Ramos (cell line): ENCODE measurements at regions not wholly inside any gene's neighbourhood (a gene's known extent, or its start where the extent isn't known, plus 50 kb on each side); places are given as distances from the start of the nearest gene placed in this dataset.

Experiments
- in situ Hi-C: fragments of 300-500 bp; cut with MboI; formaldehyde crosslinking; loops from one replicate; pipeline ENCODE4 v1.14.3; 2022; ENCODE audit warnings: low sequenced_read_pairs; ENCODE audit not compliant: unreplicated experiment

DNA sequence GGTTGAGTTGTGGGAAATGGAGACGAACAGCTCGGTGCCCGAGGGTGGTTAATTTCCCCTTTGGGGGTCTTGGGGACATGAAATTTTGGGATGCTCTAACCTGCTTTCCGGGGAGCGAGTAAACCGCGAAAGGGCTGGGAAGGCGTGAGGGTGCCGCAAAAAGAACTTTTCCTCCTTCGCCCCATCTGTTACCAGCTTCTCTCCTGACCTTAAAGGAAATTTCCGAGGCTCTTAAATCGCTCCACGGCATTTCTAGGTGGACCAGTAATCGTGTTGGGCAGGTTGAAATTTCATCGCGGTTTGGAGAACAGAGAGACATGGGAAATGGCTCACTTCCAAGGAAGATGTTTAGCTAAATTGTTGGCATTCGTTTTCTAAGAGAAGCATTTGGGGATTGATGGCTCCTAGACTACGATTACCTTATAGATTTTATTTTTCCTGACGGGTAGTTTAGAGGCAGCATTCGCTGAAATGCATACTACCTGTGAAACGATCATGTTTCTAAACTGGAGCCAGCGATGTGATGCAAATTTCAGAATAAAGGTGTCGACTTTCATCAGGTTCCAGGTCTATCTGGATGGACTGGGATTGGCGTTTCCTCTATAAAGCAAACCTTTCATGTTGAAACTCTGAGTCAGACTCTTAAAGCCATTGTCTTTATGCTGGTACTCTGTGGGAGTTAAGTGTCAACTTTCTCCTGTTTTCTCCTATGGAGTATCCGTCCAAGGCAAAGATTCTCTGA is 414.5 kb downstream of the PCNX1 start:
- in situ Hi-C loops, result loop anchor here (10.0 kb wide), 1 partner anchor 403 kb away; no protein-coding TSS in a partner anchor

DNA sequence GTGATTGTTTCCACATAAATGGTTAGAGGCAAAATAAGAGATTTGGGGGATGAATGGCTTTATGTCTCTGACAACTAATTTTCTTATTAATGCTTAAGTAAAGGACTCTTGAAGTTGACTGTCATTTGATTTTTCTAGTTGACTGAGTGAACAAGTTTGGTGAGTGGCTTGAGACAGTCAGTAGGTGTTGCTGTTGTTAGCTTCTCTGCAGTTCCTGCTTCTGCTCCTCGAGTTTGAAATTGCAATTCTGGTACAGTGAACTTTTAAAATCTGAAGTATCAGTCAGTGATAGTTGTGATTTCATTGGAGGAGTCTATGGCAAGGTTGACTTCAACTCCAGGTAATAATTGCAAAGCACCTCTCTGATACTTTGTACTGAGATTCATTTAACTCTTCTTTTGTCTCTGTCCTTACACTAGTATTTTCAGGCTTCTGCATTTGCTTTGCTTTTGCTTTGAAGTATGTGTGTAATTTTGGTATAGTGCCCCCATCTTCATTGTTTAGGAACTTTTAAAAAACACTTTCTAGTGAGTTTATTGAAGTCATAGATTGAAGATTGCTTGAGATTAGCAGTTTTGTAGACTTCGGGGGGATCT is 415.5 kb downstream of the PCNX1 start:
- in situ Hi-C loops, result loop anchor here (10.0 kb wide), 1 partner anchor 402 kb away; no protein-coding TSS in a partner anchor

- in situ Hi-C loops, result loop anchor here (10.0 kb wide), 1 partner anchor 400 kb away; no protein-coding TSS in a partner anchor
These were observed 417.6 kb downstream of the PCNX1 start for GRCh38 chr14:71324767-71325272.

GRCh38 chr14:71327691-71328090 is 420.4 kb downstream of the PCNX1 start:
- in situ Hi-C loops, result loop anchor here (10.0 kb wide), 1 partner anchor 397 kb away; no protein-coding TSS in a partner anchor

DNA sequence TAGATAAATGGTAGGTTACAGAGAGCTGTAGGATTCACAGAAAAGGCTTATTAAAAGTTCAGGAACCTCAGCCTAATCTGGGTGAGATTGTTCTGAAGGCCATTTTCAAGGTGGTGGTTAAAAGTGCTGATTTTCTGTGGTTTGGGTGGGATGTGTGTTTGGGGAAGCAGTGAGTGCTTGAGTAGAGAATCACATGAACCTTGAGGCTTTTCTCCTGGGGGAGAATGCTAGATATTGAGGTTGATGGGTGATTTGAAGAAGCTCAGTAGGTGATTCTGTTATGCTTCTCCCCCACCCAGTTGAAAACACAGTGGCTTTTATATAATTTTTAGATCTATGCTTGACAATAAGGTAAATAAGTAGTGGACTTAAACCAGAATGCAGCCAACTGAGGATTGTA is 420.9 kb downstream of the PCNX1 start:
- in situ Hi-C loops, result loop anchor here (10.0 kb wide), 1 partner anchor 397 kb away; no protein-coding TSS in a partner anchor

DNA sequence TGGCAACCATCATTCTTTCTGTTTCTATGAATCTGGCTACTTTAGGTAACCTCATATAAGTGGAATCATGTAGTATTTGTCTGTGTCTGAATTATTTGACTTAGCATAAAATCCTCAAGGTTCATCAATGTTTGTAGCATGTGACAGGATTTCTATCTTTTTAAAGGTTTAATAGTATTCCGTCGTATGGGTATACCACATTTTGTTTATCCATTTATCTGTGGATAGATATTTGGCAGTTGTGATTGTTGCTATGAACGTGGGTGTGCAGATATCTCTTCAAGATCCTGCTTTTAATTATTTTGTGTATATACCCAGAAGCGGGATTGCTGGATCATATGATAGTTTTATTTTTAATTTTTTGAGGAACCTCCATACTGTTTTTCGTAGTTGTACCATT is 421.7 kb downstream of the PCNX1 start:
- in situ Hi-C loops, result loop anchor here (10.0 kb wide), 1 partner anchor 396 kb away; no protein-coding TSS in a partner anchor

GRCh38 chr14:71331403-71331802 is 424.1 kb downstream of the PCNX1 start:
- in situ Hi-C loops, result no loop called here

GRCh38 chr14:71332476-71332875 is 425.2 kb downstream of the PCNX1 start:
- in situ Hi-C loops, result no loop called here

GRCh38 chr14:71333705-71334104 is 426.4 kb downstream of the PCNX1 start:
- in situ Hi-C loops, result no loop called here

DNA sequence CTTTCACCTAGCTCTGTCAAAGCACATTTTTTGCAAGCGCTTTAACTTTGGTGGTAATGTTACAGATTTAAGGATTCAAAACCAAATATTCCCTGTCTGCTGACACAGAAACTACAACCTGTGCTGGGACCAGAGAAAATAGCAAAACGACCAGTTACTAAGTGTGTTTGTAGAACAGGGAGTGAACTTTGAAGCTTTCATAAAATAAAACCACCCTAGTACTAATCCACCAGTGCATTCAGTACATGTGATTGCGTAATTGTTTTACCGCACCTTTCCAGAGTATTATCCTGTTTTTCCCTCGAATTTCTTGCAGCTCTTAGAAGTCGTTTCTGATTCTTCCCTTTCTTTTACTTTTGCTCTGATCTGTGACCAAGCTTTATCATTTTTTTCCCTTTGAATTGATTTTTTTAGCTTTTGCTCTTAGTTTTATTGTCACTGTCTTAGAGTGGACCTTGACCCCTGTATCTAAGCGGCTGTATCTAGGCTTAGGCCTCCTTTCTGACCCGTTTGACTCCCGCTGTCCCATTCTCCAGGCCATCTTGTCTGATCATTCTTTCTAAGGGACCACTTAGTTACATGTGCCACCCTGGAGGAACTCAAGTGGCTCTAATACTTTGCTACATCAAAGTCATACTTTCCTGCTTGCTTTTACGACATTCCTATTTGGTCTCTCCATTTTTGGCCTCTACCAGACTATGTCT is 429.4 kb downstream of the PCNX1 start:
- in situ Hi-C loops, result no loop called here

DNA sequence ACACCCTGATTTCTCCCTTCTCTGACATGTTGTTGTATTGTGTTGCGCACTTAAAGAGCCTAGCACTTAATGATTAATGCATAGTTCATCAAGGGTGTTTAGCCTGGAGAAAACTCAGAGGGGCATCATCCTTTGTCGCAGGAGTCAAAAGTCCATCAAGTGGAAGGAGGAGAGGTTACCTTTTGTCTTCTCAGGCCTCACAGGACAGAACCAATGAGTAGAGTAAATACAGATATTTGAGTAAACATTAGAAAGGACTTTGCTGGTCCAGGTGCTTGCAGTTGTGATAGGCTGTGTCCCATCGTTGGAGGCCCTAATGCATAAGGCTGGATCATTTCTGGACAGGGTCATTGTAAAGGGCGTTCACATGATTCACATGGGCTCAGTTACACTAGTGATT is 430.9 kb downstream of the PCNX1 start:
- in situ Hi-C loops, result no loop called here

- in situ Hi-C loops, result no loop called here
These were observed 432.6 kb downstream of the PCNX1 start for GRCh38 chr14:71339650-71340415.

DNA sequence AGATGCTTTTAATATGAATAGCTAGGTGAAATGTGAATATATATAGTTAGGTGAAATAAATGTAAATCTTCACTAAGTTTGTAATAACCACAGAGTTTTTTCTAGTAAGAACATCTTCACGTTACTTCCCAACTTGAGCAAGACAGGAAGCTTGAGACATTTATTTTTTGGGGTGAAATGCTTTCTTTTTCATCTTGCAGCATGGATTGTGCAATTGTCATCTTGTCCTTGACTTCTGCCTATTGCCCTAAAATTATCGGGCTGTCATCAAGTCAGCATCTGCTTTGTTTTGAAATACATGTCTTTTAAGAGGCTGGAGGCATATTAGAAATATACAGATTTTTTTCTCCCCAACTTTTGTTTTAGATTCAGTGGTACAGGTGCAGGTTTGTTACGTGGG is 433.9 kb downstream of the PCNX1 start:
- in situ Hi-C loops, result no loop called here

- in situ Hi-C loops, result no loop called here
These were observed 436.5 kb downstream of the PCNX1 start for GRCh38 chr14:71343724-71344123.

DNA sequence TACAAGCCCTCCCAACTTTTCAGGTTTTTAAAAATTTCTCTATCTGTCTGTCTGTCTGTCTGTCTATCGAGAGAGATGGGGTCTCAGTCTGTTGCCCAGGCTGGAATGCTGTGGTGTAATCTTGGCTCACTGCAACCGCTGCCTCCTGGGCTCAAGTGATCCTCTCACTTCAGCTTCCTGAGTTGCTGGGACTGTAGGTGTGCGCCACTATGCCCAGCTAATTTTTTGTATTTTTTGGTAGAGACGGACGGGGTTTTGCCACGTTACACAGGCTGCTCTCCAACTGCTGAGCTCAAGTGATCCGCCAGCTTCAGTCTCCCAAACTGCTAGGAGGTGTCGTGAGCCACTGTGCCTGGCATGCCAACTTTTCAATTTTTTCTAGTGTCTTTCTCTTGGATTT is 437.2 kb downstream of the PCNX1 start:
- in situ Hi-C loops, result no loop called here

GRCh38 chr14:71346685-71347084 is 439.4 kb downstream of the PCNX1 start:
- in situ Hi-C loops, result no loop called here

DNA sequence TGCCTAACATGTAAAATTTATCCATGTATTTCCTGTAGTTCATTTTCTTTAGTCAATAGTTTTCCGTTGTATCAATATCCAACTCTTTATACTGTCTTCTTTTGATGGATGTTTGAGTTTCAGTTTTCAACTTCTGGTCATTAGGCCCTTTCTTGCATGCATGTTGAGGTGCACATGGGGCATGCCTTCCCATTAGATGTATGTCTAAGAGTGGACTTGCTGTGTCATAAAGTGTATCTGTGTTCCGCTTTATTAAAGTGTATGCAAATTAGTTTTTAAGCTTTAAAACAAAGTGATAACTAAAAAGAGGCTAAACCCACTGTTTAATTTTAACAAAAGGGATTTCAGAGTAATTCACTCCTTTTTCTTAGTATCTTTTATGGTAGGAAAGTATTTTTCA is 441.1 kb downstream of the PCNX1 start:
- in situ Hi-C loops, result no loop called here

GRCh38 chr14:71348817-71349216 is 441.6 kb downstream of the PCNX1 start:
- in situ Hi-C loops, result no loop called here

DNA sequence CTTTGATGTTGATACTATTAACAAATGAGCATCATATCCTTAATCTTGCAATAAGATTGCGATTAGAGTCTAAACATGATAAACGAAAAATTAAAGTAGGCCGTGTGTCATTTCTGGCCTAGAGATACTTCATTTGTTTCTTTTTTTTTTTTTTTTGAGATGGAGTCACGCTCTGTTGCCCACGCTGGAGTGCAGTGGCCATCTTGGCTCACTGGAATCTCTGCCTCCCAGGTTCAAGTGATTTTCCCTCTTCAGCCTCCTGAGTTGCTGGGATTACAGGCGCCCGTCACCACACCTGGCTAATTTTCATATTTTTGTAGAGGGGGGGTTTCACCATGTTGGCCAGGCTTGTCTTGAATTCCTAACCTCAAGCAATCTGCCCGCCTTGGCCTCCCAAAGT is 446.9 kb downstream of the PCNX1 start:
- in situ Hi-C loops, result no loop called here

GRCh38 chr14:71354801-71355200 is 447.5 kb downstream of the PCNX1 start:
- in situ Hi-C loops, result no loop called here
